ENCODE measurements at regions not wholly inside any gene's neighbourhood (a gene's known extent, or its start where the extent isn't known, plus 50 kb on each side); places are given as distances from the start of the nearest gene placed in this dataset.

- no peak for DNase-seq (ENCODE audit: low spot score in 2 of 2)
- 76 to 85% methylated on average over 4 of the region's 4 CpGs for WGBS, 2 donors
- H3K4me3 ChIP-seq (ENCODE audit: low read depth, poor library complexity, severe bottlenecking) = no peak overlapping the region
- intact Hi-C loops (cut with DNase I; ENCODE audit: low total_unique reads) = no loop called here
- no peak for TF ChIP-seq POLR2A (IDR thresholded peaks at IDR 0.05)
Measured at GRCh38 chr15:97836003-97836402, 124.5 kb upstream of the ARRDC4 start.

- no peak for DNase-seq (ENCODE audit: low spot score in 2 of 2)
- TF ChIP-seq POLR2A (IDR thresholded peaks at IDR 0.05) = no peak
- no peak for TF ChIP-seq CTCF (IDR thresholded peaks at IDR 0.05)
- intact Hi-C loops (cut with DNase I; ENCODE audit: low total_unique reads) = no loop called here
- WGBS, 2 donors = 75 to 78% methylated on average over 5 of the region's 5 CpGs
- H3K4me3 ChIP-seq (ENCODE audit: low read depth, poor library complexity, severe bottlenecking) = no peak overlapping the region
Measured at GRCh38 chr15:97837896-97838295, 122.6 kb upstream of the ARRDC4 start.

- no peak overlapping the region for H3K4me3 ChIP-seq (ENCODE audit: low read depth, poor library complexity, severe bottlenecking)
- DNase-seq (ENCODE audit: low spot score in 2 of 2) = no peak
- TF ChIP-seq POLR2A (IDR thresholded peaks at IDR 0.05) (no peak), CTCF (IDR thresholded peaks at IDR 0.05) (no peak)
- intact Hi-C loops (cut with DNase I; ENCODE audit: low total_unique reads) = no loop called here
- WGBS, 2 donors = 84 to 86% methylated on average over 16 of the region's 16 CpGs
Measured at GRCh38 chr15:97838606-97839210, 121.8 kb upstream of the ARRDC4 start.

GRCh38 chr15:97840501-97840900, 120.0 kb upstream of the ARRDC4 start:
- WGBS, 2 donors = 68 to 83% methylated on average over 2 of the region's 2 CpGs
- no peak for TF ChIP-seq POLR2A (IDR thresholded peaks at IDR 0.05)
- no peak for TF ChIP-seq CTCF (IDR thresholded peaks at IDR 0.05)
- H3K4me3 ChIP-seq (ENCODE audit: low read depth, poor library complexity, severe bottlenecking) = no peak overlapping the region
- intact Hi-C loops (cut with DNase I; ENCODE audit: low total_unique reads) = no loop called here
- DNase-seq (ENCODE audit: low spot score in 2 of 2) = no peak

GRCh38 chr15:97841558-97841957, 118.9 kb upstream of the ARRDC4 start:
- DNase-seq (ENCODE audit: low spot score in 2 of 2) = no peak
- WGBS, 2 donors = 82% methylated on average over 3 of the region's 3 CpGs
- TF ChIP-seq CTCF (IDR thresholded peaks at IDR 0.05) (no peak), POLR2A (IDR thresholded peaks at IDR 0.05) (no peak)
- H3K4me3 ChIP-seq (ENCODE audit: low read depth, poor library complexity, severe bottlenecking) = no peak overlapping the region
- intact Hi-C loops (cut with DNase I; ENCODE audit: low total_unique reads) = no loop called here

- intact Hi-C loops (cut with DNase I; ENCODE audit: low total_unique reads) = no loop called here
- no peak overlapping the region for H3K4me3 ChIP-seq (ENCODE audit: low read depth, poor library complexity, severe bottlenecking)
- no peak for DNase-seq (ENCODE audit: low spot score in 2 of 2)
- WGBS, 2 donors = 81 to 84% methylated on average over 6 of the region's 6 CpGs
- TF ChIP-seq CTCF (IDR thresholded peaks at IDR 0.05) = no peak
- TF ChIP-seq POLR2A (IDR thresholded peaks at IDR 0.05) = no peak
Measured at GRCh38 chr15:97849183-97849582, 111.3 kb upstream of the ARRDC4 start.
